K562 (cell line): ENCODE measurements at regions not wholly inside any gene's neighbourhood (a gene's known extent, or its start where the extent isn't known, plus 50 kb on each side); places are given as distances from the start of the nearest gene placed in this dataset.

ENCODE experiments used
- ATAC-seq: fragments of 200-7000 bp; cut with Tn5 transposase; 3 replicates; pipeline ENCODE4 v1.9.1; 2020; ENCODE audit warnings: moderate library complexity
- BruUV-seq: library from RNA; stranded (reverse); fragments of 400-500 nt; replicated peaks from 2 replicates; lab custom pipeline; 2021; lab: Mats Ljungman, UMichigan
- CTCF ChIA-PET: fragments of 300-600 bp; formaldehyde crosslinking; extraction: SDS; loops from one replicate; lab custom pipeline; 2021; ENCODE audit warnings: low intra/inter-chr PET ratio; lab: Yijun Ruan, JAX
- POLR2A ChIA-PET: fragments of 300-600, 350-650 bp; sonication (Branson Sonifier 250); formaldehyde crosslinking; extraction: SDS; loops from one replicate; lab custom pipeline; 2021; ENCODE audit warnings: antibody characterized with exemption, inconsistent platforms; lab: Yijun Ruan, JAX
- DNase-seq, 4 experiments: peaks; one replicate each; pipeline versions ENCODE4 v3.0.0 to v3.0.0-alpha.2; 2011 to 2018; ENCODE audit warnings: low spot score in 3 of 4, mixed read lengths in 3 of 4; ENCODE audit errors: extremely low read depth in 1 of 4
- FAIRE-seq: peaks from 2 replicates; lab custom pipeline; 2011; peaks lifted over from hg19 to GRCh38; lab: Jason Lieb, UNC
- H2AFZ ChIP-seq: 2 replicates; pipeline ENCODE4 v1.6.0; 2011; ENCODE audit warnings: low read depth, low read length, control low read depth, inconsistent platforms
- H3K27ac ChIP-seq: fragments of 200-600 bp; 3 replicates; pipeline ENCODE4 v1.8.0; 2011; ENCODE audit warnings: low read depth, mild to moderate bottlenecking, control low read depth, inconsistent platforms, low read length, moderate library complexity, mixed read lengths; ENCODE audit errors: extremely low read depth
- H3K27me3 ChIP-seq, 2 experiments: fragments of 300-600 bp in 1 of 2; 2 replicates in 1 of 2; 3 replicates in 1 of 2; pipeline versions ENCODE4 v1.6.0 to v1.8.0; 2011; ENCODE audit warnings: inconsistent platforms in 2 of 2, low read length in 2 of 2, mild to moderate bottlenecking in 1 of 2, mixed read lengths in 1 of 2, moderate library complexity in 1 of 2; ENCODE audit not compliant: control insufficient read depth in 2 of 2, insufficient read depth in 2 of 2
- H3K36me3 ChIP-seq: fragments of 300-600 bp; 3 replicates; pipeline ENCODE4 v1.8.0; 2011; ENCODE audit warnings: mild to moderate bottlenecking, low read length, inconsistent platforms; ENCODE audit not compliant: control insufficient read depth, insufficient read depth
- H3K4me1 ChIP-seq, 2 experiments: fragments of 200-600 bp in 1 of 2; replicated peaks in 1 of 2; 2 replicates in 1 of 2; 3 replicates in 1 of 2; pipeline versions ENCODE4 v1.5.1 to v1.8.0; 2011; ENCODE audit warnings: inconsistent platforms in 2 of 2, low read length in 2 of 2, mild to moderate bottlenecking in 1 of 2, mixed read lengths in 1 of 2, moderate library complexity in 1 of 2; ENCODE audit not compliant: control insufficient read depth in 2 of 2, insufficient read depth in 2 of 2
- H3K4me2 ChIP-seq: 2 replicates; pipeline ENCODE4 v1.6.1; 2011; ENCODE audit warnings: low read length, control low read depth, inconsistent platforms, mixed read lengths; ENCODE audit not compliant: insufficient read depth
- H3K4me3 ChIP-seq: fragments of 200-600 bp; sonication (generic), shearing (Covaris generic); 2 replicates; pipeline ENCODE4 v1.5.1; 2016; ENCODE audit warnings: control low read depth, inconsistent platforms
- H3K79me2 ChIP-seq: fragments of 200-600 bp; 3 replicates; pipeline ENCODE4 v1.8.0; 2011; ENCODE audit warnings: low read length, inconsistent platforms; ENCODE audit not compliant: control insufficient read depth, insufficient read depth
- H3K9ac ChIP-seq, 2 experiments: 2 replicates each; pipeline versions ENCODE4 v1.6.0 to v1.6.1; 2011; ENCODE audit warnings: low read depth in 2 of 2, low read length in 2 of 2, control low read depth in 1 of 2, inconsistent platforms in 1 of 2, mild to moderate bottlenecking in 1 of 2, mixed read lengths in 1 of 2; ENCODE audit not compliant: insufficient read depth in 1 of 2
- H3K9me1 ChIP-seq: one replicate; pipeline ENCODE4 v1.6.0; 2011; ENCODE audit warnings: inconsistent platforms, mild to moderate bottlenecking, low read length, moderate library complexity; ENCODE audit not compliant: control insufficient read depth, insufficient read depth
- H3K9me3 ChIP-seq: replicated peaks from 2 replicates; pipeline ENCODE4 v1.5.1; 2011; ENCODE audit warnings: low read depth, low read length, inconsistent platforms; ENCODE audit not compliant: control insufficient read depth, insufficient read depth
- H4K20me1 ChIP-seq: replicated peaks from 2 replicates; pipeline ENCODE4 v1.6.1; 2011; ENCODE audit warnings: low read length, inconsistent platforms, mixed read lengths; ENCODE audit not compliant: control insufficient read depth, insufficient read depth
- SMAD3 ChIP-seq: fragments of 450-650 bp; formaldehyde crosslinking; conservative IDR thresholded peaks from 2 replicates; pipeline ENCODE4 v1.4.0; 2020; ENCODE audit warnings: mild to moderate bottlenecking
- TBP ChIP-seq: optimal IDR thresholded peaks from 2 replicates; pipeline ENCODE3; 2011; ENCODE audit warnings: low read depth, low read length, improper control_type of control experiment
- ZNF174 ChIP-seq: fragments of 250-450 bp; sonication (Bioruptor Pico); IDR thresholded peaks from 2 replicates; pipeline ENCODE4 v1.4.0; 2020; ENCODE audit warnings: mild to moderate bottlenecking
- ZNF740 ChIP-seq, 3 experiments: fragments of 200-800 bp in 1 of 3; sonication (Bioruptor generic) in 1 of 3; sonication (generic) in 1 of 3; formaldehyde crosslinking in 1 of 3; IDR thresholded peaks; 2 replicates each; pipeline versions ENCODE4 v1.6.1 to v1.8.0; 2016 to 2022; ENCODE audit warnings: mild to moderate bottlenecking in 2 of 3, missing compliant biosample characterization in 2 of 3, missing genetic modification characterization in 2 of 3, missing genetic modification reagents in 1 of 3
- WGBS: fragments of 100-300 bp; shearing (Covaris generic); methylation state at CpG from one replicate; pipeline ENCODE4 v1.1.6; 2016; ENCODE audit warnings: low coverage, mixed read lengths; ENCODE audit not compliant: insufficient coverage; ENCODE audit errors: missing lambda C conversion rate; 5-methylcytosine and 5-hydroxymethylcytosine counted together
- in situ Hi-C: fragments of 300-500 bp; cut with MboI; formaldehyde crosslinking; loops from 4 replicates; pipeline ENCODE4 v1.15.0; 2018; ENCODE audit warnings: inconsistent platforms, mixed read lengths
- intact Hi-C: fragments of 100-400 bp; cut with micrococcal nuclease; formaldehyde crosslinking; loops from 2 replicates; pipeline ENCODE4 v1.14.2; 2022
- TF ChIP-seq, protein P1 (sequence below): fragments of 250-450 bp; sonication (Bioruptor Pico); IDR thresholded peaks from 2 replicates; pipeline ENCODE4 v1.4.0; 2020; ENCODE audit warnings: borderline replicate concordance

DNA sequence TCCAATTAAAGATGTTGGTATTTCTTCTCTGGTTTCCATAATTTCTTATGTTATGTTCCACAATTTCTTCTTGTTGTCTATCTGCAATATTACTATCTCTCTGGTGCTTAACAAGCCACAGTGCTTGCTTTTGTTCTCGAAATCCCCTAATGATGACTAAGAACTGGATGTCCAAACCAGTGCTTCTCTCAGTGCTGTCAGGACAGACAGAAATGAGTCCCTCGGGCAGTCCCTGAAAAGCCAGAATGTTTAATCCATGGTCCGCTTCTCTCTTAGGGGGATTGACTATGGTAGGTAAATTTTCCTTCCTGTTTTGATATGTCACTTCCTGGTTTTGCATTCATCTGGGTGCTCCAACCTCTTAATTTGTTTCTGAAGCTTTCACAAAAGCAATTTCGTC is 321.6 kb upstream of the PCDH10 start (continued):
- no peak for TF ChIP-seq ZNF740 (CRISPR knock-in tag; IDR thresholded peaks at IDR 0.05)
- no peak for TF ChIP-seq ZNF740 (tag; IDR thresholded peaks at IDR 0.05)
- TF ChIP-seq, all 486 proteins: peak for 0

GRCh38 chr4:132838244-132838643 is 310.9 kb upstream of the PCDH10 start:
- H3K9me3 ChIP-seq: peaks cover 4% of the 10 kb centered on the region; the same call in 1 of the 2 replicates
- no peak for ATAC-seq
- WGBS: 0% methylated on average over 2 of the region's 2 CpGs
- H3K4me2 ChIP-seq: no peak overlapping the region
- no peak overlapping the region for H3K4me3 ChIP-seq
- no peaks in the 10 kb centered on the region for H3K27me3 ChIP-seq
- CTCF ChIA-PET: no interaction called here
- H3K27ac ChIP-seq: no peak overlapping the region
- H4K20me1 ChIP-seq: no peaks in the 10 kb centered on the region
- intact Hi-C loops (no loop called here), in situ Hi-C loops (no loop called here)
- H3K36me3 ChIP-seq: no peaks in the 10 kb centered on the region
- no peaks in the 10 kb centered on the region for H3K4me1 ChIP-seq
- BruUV-seq: no TSS peak
- DNase-seq: no peak
- no peak for TF ChIP-seq ZNF174 (CRISPR knock-in tag)
- TF ChIP-seq TBP: no peak
- no peak for TF ChIP-seq SMAD3 (CRISPR knock-in tag)
- TF ChIP-seq, protein P1, sequence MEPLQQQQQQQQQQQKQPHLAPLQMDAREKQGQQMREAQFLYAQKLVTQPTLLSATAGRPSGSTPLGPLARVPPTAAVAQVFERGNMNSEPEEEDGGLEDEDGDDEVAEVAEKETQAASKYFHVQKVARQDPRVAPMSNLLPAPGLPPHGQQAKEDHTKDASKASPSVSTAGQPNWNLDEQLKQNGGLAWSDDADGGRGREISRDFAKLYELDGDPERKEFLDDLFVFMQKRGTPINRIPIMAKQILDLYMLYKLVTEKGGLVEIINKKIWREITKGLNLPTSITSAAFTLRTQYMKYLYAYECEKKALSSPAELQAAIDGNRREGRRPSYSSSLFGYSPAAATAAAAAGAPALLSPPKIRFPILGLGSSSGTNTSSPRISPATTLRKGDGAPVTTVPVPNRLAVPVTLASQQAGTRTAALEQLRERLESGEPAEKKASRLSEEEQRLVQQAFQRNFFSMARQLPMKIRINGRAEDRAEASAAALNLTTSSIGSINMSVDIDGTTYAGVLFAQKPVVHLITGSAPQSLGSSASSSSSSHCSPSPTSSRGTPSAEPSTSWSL: no peak
- POLR2A ChIA-PET: no interaction called here
- no peak for FAIRE-seq
- H3K9me1 ChIP-seq: no peaks in the 10 kb centered on the region
- H2AFZ ChIP-seq: no peak overlapping the region
- no peaks in the 10 kb centered on the region for H3K79me2 ChIP-seq
- H3K9ac ChIP-seq: no peak overlapping the region
